CD4-positive, alpha-beta T cell (primary cell): ENCODE measurements at regions not wholly inside any gene's neighbourhood (a gene's known extent, or its start where the extent isn't known, plus 50 kb on each side); places are given as distances from the start of the nearest gene placed in this dataset.
A peak's percentile ranks its signal among the peaks of the same experiment; 100 is the strongest.

Experiments used
- ATAC-seq: fragments of 200-7000 bp; cut with Tn5 transposase; one replicate; pipeline ENCODE4 v1.10.0; 2022; ENCODE audit warnings: mild to moderate bottlenecking; ENCODE audit not compliant: poor library complexity
- CTCF ChIA-PET: fragments of 350-600 bp; sonication (Branson Sonifier 250); formaldehyde crosslinking; loops from one replicate; lab custom pipeline; 2021; ENCODE audit warnings: antibody characterized with exemption, inconsistent platforms; lab: Charles Lee
- POLR2A ChIA-PET: fragments of 350-600 bp; sonication (Branson Sonifier 250); formaldehyde crosslinking; loops from one replicate; lab custom pipeline; 2021; ENCODE audit warnings: antibody characterized with exemption, inconsistent platforms; lab: Charles Lee
- DNase-seq, 14 experiments: peaks; one replicate each; pipeline ENCODE4 v3.0.0-alpha.2; 2013 to 2020; ENCODE audit warnings: mixed read lengths in 2 of 14
- H3K27ac ChIP-seq, 2 donors: one replicate each; pipeline versions ENCODE4 v1.5.1 to v1.7.0; 2013; ENCODE audit warnings: low read length in 2 of 2, low read depth in 1 of 2, mild to moderate bottlenecking in 1 of 2
- H3K27me3 ChIP-seq, 2 experiments: 1 replicate in 1 of 2; 2 replicates in 1 of 2; pipeline versions ENCODE4 v1.6.1 to v1.7.0; 2013; ENCODE audit warnings: low read length in 2 of 2, control low read depth in 1 of 2, mild to moderate bottlenecking in 1 of 2, moderate library complexity in 1 of 2; ENCODE audit not compliant: insufficient read depth in 2 of 2, control insufficient read depth in 1 of 2
- H3K36me3 ChIP-seq: one replicate; pipeline ENCODE4 v1.6.1; 2013; ENCODE audit warnings: low read length, control low read depth; ENCODE audit not compliant: insufficient read depth
- H3K4me1 ChIP-seq: one replicate; pipeline ENCODE4 v1.6.1; 2013; ENCODE audit warnings: low read length, control low read depth; ENCODE audit not compliant: insufficient read depth
- H3K4me3 ChIP-seq: one replicate; pipeline ENCODE4 v1.5.1; 2013; ENCODE audit warnings: mild to moderate bottlenecking, low read length, moderate library complexity
- H3K9me3 ChIP-seq, 2 experiments: 1 replicate in 1 of 2; 2 replicates in 1 of 2; pipeline versions ENCODE4 v1.6.1 to v1.7.0; 2013; ENCODE audit warnings: low read length in 2 of 2, mild to moderate bottlenecking in 2 of 2, control low read depth in 1 of 2, moderate library complexity in 1 of 2; ENCODE audit not compliant: control insufficient read depth in 1 of 2, insufficient read depth in 1 of 2
- H3K27ac Mint-ChIP-seq: one replicate; pipeline ENCODE4 v1.8.0; 2020; ENCODE audit warnings: mixed read lengths
- H3K27me3 Mint-ChIP-seq: one replicate; pipeline ENCODE4 v1.8.0; 2021; ENCODE audit warnings: mixed read lengths
- H3K36me3 Mint-ChIP-seq: one replicate; pipeline ENCODE4 v1.8.0; 2021; ENCODE audit warnings: low read depth, mixed read lengths
- H3K4me1 Mint-ChIP-seq: one replicate; pipeline ENCODE4 v1.8.0; 2021; ENCODE audit warnings: low read depth, mixed read lengths
- H3K4me3 Mint-ChIP-seq: one replicate; pipeline ENCODE4 v1.8.0; 2020; ENCODE audit warnings: mild to moderate bottlenecking, mixed read lengths
- H3K9me3 Mint-ChIP-seq: one replicate; pipeline ENCODE4 v1.8.0; 2020; ENCODE audit warnings: mixed read lengths
- intact Hi-C, 2 experiments: fragments of 100-400 bp; cut with DNase I in 1 of 2; cut with micrococcal nuclease in 1 of 2; formaldehyde crosslinking; loops; one replicate each; pipeline versions ENCODE4 v1.15.1 to v1.9.0; 2023 to 2025; cut with DNase I, micrococcal nuclease
- TF ChIP-seq, protein P1 (sequence below): fragments of 200-600 bp; IDR thresholded peaks from one replicate; pipeline ENCODE4 v1.8.0; 2022; ENCODE audit warnings: antibody characterized with exemption, mild to moderate bottlenecking

DNA sequence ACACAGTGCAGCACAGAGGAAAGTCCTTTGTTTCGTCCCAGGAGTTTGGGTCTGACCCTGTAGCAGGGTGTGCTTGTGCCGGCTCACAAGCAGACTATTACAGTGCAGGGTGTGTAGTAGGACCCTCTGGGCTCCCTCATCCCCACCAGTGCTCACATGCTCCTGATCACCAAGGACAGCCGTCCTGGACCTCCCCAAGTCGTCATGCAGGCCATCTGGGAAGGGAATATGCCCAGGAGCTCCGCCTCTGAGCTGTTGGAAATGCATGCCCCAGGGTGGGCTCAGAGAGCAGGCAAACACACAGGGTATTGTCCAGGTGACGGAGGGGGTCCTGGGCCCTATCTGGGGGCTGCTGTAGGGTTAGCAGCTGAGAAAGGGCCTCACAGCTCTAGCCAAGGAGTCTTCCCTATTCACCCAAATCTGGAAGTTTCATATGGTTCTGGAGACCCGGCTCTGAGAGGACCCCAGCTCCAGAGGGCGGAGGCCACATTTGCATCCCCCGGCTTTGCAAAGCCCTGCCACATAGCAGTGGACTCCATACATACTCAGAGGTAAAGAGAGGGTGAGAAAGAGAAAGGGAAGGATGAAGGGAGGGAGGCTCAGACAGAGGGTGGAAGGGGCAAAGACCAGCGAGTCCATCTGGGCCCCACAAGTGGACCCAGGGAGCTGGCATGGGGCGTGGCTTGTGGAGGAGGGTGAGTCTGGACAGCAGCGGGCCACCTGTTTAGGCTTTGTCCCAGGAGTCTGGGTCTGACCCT lies 53.5 kb upstream of the PPP2R5C start:
- Mint-ChIP-seq H3K27me3 (no peaks in the 10 kb centered on the region), H3K4me3 (peak overlapping the region; percentile 30), H3K4me1 (peaks cover 44% of the 10 kb centered on the region), H3K27ac (peak overlapping the region; percentile 77), H3K36me3 (no peaks in the 10 kb centered on the region), H3K9me3 (no peaks in the 10 kb centered on the region)
- Histone ChIP-seq H3K4me1 (peaks cover 52% of the 10 kb centered on the region), H3K27me3 (no peaks in the 10 kb centered on the region), H3K36me3 (no peaks in the 10 kb centered on the region), H3K27ac (no peak overlapping the region), H3K4me3 (peak overlapping the region; percentile 17), H3K9me3 (no peaks in the 10 kb centered on the region)
- CTCF ChIA-PET: interaction anchor here (0.6 to 3.5 kb wide), 29 partner anchors 12 to 612 kb away, joined by 3 to 72 read pairs (median 5); partner anchors contain the start of gene ZNF839
- intact Hi-C loops: loop anchor here (1.0 to 10.0 kb wide), 22 partner anchors 14 to 807 kb away; partner anchors contain the start of gene WDR20 (in 1 of the 2)
- DNase-seq (no peak), ATAC-seq (no peak)
- TF ChIP-seq, protein P1, sequence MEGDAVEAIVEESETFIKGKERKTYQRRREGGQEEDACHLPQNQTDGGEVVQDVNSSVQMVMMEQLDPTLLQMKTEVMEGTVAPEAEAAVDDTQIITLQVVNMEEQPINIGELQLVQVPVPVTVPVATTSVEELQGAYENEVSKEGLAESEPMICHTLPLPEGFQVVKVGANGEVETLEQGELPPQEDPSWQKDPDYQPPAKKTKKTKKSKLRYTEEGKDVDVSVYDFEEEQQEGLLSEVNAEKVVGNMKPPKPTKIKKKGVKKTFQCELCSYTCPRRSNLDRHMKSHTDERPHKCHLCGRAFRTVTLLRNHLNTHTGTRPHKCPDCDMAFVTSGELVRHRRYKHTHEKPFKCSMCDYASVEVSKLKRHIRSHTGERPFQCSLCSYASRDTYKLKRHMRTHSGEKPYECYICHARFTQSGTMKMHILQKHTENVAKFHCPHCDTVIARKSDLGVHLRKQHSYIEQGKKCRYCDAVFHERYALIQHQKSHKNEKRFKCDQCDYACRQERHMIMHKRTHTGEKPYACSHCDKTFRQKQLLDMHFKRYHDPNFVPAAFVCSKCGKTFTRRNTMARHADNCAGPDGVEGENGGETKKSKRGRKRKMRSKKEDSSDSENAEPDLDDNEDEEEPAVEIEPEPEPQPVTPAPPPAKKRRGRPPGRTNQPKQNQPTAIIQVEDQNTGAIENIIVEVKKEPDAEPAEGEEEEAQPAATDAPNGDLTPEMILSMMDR: no peak
- POLR2A ChIA-PET: interaction anchor here (0.6 to 5.2 kb wide), 20 partner anchors 13 to 257 kb away, joined by 3 to 79 read pairs (median 10); partner anchors contain the start of genes DYNC1H1 and PPP2R5C

DNA sequence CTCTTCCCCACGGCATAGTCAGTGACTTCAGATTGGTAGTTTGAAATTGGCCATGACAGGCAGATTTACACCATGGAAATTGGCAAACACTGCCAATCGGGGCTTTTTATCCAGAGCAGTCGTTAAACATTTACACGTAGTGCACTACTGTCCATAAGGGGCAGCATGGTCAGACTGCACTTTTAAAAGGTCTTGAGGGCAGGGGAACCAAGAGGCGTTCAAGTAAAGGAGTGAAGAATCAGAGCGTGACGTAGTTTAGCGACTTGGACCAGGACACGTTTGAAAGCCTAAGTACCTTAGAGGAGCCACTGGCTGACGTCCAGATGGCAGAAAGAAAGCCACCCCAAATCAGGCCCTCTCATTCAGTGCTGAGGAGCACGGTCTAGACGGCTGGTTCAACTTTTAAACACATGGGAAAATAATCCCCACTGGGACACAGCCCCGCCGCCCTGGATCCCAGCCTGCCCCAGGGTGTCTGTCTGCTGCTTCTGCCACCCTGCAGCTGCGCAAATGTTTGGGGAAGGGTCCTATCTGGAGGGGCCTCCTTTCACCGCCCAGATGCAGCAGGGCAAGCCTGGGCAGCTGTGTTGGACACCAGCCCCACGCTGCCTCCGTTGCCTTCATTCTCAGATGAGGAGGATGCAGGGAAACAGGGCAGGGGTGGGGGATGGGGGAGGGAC lies 52.5 kb upstream of the PPP2R5C start:
- Mint-ChIP-seq H3K27ac (peak overlapping the region; percentile 1), H3K9me3 (no peaks in the 10 kb centered on the region), H3K4me3 (no peak overlapping the region), H3K27me3 (no peaks in the 10 kb centered on the region), H3K4me1 (peaks cover 40% of the 10 kb centered on the region), H3K36me3 (no peaks in the 10 kb centered on the region)
- Histone ChIP-seq H3K36me3 (no peaks in the 10 kb centered on the region), H3K4me1 (peaks cover 56% of the 10 kb centered on the region), H3K4me3 (no peak overlapping the region), H3K27ac (no peak overlapping the region), H3K27me3 (no peaks in the 10 kb centered on the region), H3K9me3 (no peaks in the 10 kb centered on the region)
- DNase-seq: no peak
- intact Hi-C loops: loop anchor here (2.0 to 10.0 kb wide), 10 partner anchors 14 to 806 kb away; partner anchors contain the start of gene WDR20 (in 1 of the 2)
- ChIA-PET CTCF (no interaction called here), POLR2A (interaction anchor here (0.9 to 5.2 kb wide), 4 partner anchors 12 to 101 kb away, joined by 3 to 79 read pairs (median 27); no protein-coding TSS in a partner anchor)
- TF ChIP-seq, protein P1: no peak
- ATAC-seq: no peak

DNA sequence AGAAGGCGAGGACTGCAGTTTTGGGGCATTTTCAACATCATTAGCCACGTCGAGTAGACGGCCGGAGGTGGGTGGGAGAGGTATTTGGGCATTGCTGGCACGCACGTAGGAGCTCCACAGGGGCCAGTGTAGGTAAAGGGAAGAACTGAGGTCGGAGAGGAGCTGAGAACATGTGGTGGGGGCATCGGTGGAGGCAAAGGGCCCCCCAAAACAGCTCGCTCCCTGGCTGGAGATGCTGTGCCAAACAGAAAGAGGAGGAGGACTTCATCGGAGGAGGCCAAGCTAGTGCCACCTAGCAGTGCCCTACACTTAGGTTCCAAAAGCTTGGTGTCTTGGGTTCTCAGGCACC lies 52.0 kb upstream of the PPP2R5C start:
- Mint-ChIP-seq H3K9me3 (no peaks in the 10 kb centered on the region), H3K27me3 (no peaks in the 10 kb centered on the region), H3K4me3 (no peak overlapping the region), H3K4me1 (peaks cover 35% of the 10 kb centered on the region), H3K36me3 (no peaks in the 10 kb centered on the region), H3K27ac (no peak overlapping the region)
- Histone ChIP-seq H3K9me3 (no peaks in the 10 kb centered on the region), H3K27me3 (no peaks in the 10 kb centered on the region), H3K4me3 (no peak overlapping the region), H3K27ac (no peak overlapping the region), H3K4me1 (peaks cover 53% of the 10 kb centered on the region), H3K36me3 (no peaks in the 10 kb centered on the region)
- CTCF ChIA-PET: no interaction called here
- TF ChIP-seq, protein P1: no peak
- POLR2A ChIA-PET: interaction anchor here (0.9 to 5.2 kb wide), 3 partner anchors 12 to 51 kb away, joined by 3 to 79 read pairs (median 6); no protein-coding TSS in a partner anchor
- intact Hi-C loops: loop anchor here (2.0 to 10.0 kb wide), 10 partner anchors 13 to 805 kb away; partner anchors contain the start of gene WDR20 (in 1 of the 2)
- no peak for DNase-seq
- no peak for ATAC-seq
